H9 (cell line): ENCODE measurements at regions not wholly inside any gene's neighbourhood (a gene's known extent, or its start where the extent isn't known, plus 50 kb on each side); places are given as distances from the start of the nearest gene placed in this dataset.

Source experiments
- DNase-seq: peaks from one replicate; pipeline ENCODE4 v3.0.0-alpha.2; 2017
- H2AFZ ChIP-seq: one replicate; pipeline ENCODE4 v1.6.1; 2013; ENCODE audit warnings: mild to moderate bottlenecking, low read length, control low read depth, moderate library complexity
- H2AK5ac ChIP-seq: 2 replicates; pipeline ENCODE4 v1.6.1; 2013; ENCODE audit warnings: low read length, control low read depth, mixed read lengths; ENCODE audit not compliant: insufficient read length
- H2BK120ac ChIP-seq: one replicate; pipeline ENCODE4 v1.6.1; 2013; ENCODE audit warnings: low read depth, mild to moderate bottlenecking, low read length, control low read depth, inconsistent platforms; ENCODE audit not compliant: poor library complexity, severe bottlenecking
- H2BK12ac ChIP-seq: 2 replicates; pipeline ENCODE4 v1.6.1; 2013; ENCODE audit warnings: low read length, control low read depth, mixed read lengths, low read depth; ENCODE audit not compliant: insufficient read length
- H2BK15ac ChIP-seq: 2 replicates; pipeline ENCODE4 v1.6.1; 2013; ENCODE audit warnings: low read depth, low read length, control low read depth
- H2BK20ac ChIP-seq: one replicate; pipeline ENCODE4 v1.6.1; 2013; ENCODE audit warnings: low read depth, mild to moderate bottlenecking, low read length, control low read depth, inconsistent platforms; ENCODE audit not compliant: poor library complexity, severe bottlenecking
- H2BK5ac ChIP-seq: 2 replicates; pipeline ENCODE4 v1.6.1; 2013; ENCODE audit warnings: low read length, control low read depth, mixed read lengths; ENCODE audit not compliant: insufficient read length
- H3K14ac ChIP-seq: 2 replicates; pipeline ENCODE4 v1.6.1; 2013; ENCODE audit warnings: low read length, control low read depth; ENCODE audit not compliant: insufficient read depth
- H3K18ac ChIP-seq: 2 replicates; pipeline ENCODE4 v1.6.1; 2013; ENCODE audit warnings: low read depth, mild to moderate bottlenecking, mixed read lengths, low read length, control low read depth; ENCODE audit not compliant: insufficient read length
- H3K23ac ChIP-seq: 2 replicates; pipeline ENCODE4 v1.6.1; 2013; ENCODE audit warnings: low read length, control low read depth, mixed read lengths, low read depth; ENCODE audit not compliant: insufficient read length
- H3K23me2 ChIP-seq: 2 replicates; pipeline ENCODE4 v1.6.1; 2013; ENCODE audit warnings: low read depth, mild to moderate bottlenecking, mixed read lengths, low read length, control low read depth; ENCODE audit not compliant: insufficient read length, poor library complexity, severe bottlenecking
- H3K27ac ChIP-seq: 2 replicates; pipeline ENCODE4 v1.5.1; 2013; ENCODE audit warnings: low read length, control low read depth, mixed read lengths, low read depth; ENCODE audit not compliant: insufficient read length
- H3K27me3 ChIP-seq: 2 replicates; pipeline ENCODE4 v1.6.1; 2013; ENCODE audit warnings: low read length, control low read depth, inconsistent platforms; ENCODE audit not compliant: insufficient read depth
- H3K4ac ChIP-seq: 2 replicates; pipeline ENCODE4 v1.6.1; 2013; ENCODE audit warnings: low read depth, mild to moderate bottlenecking, control low read depth, inconsistent platforms, low read length, moderate library complexity
- H3K4me1 ChIP-seq: 2 replicates; pipeline ENCODE4 v1.6.1; 2013; ENCODE audit warnings: low read length, control low read depth, inconsistent platforms; ENCODE audit not compliant: insufficient read depth
- H3K4me2 ChIP-seq: 2 replicates; pipeline ENCODE4 v1.6.1; 2013; ENCODE audit warnings: low read length, control low read depth, mixed read lengths; ENCODE audit not compliant: insufficient read length, insufficient read depth
- H3K56ac ChIP-seq: 2 replicates; pipeline ENCODE4 v1.6.1; 2013; ENCODE audit warnings: low read depth, mild to moderate bottlenecking, mixed read lengths, low read length, control low read depth; ENCODE audit not compliant: insufficient read length
- H3K79me1 ChIP-seq: 2 replicates; pipeline ENCODE4 v1.6.1; 2013; ENCODE audit warnings: low read depth, mild to moderate bottlenecking, moderate library complexity, low read length, control low read depth, inconsistent platforms; ENCODE audit not compliant: insufficient read depth, poor library complexity, severe bottlenecking
- H3K79me2 ChIP-seq: 2 replicates; pipeline ENCODE4 v1.6.1; 2013; ENCODE audit warnings: low read length, control low read depth, inconsistent platforms; ENCODE audit not compliant: insufficient read depth
- H3K9ac ChIP-seq: 2 replicates; pipeline ENCODE4 v1.6.1; 2013; ENCODE audit warnings: low read length, control low read depth, mixed read lengths; ENCODE audit not compliant: insufficient read length; ENCODE audit errors: extremely low read depth
- H3K9me3 ChIP-seq: one replicate; pipeline ENCODE4 v1.6.1; 2013; ENCODE audit warnings: low read depth, low read length, inconsistent platforms; ENCODE audit not compliant: control insufficient read depth
- H3T11ph ChIP-seq: one replicate; pipeline ENCODE4 v1.6.1; 2013; ENCODE audit warnings: mild to moderate bottlenecking, low read length, control low read depth, inconsistent platforms
- H4K20me1 ChIP-seq: one replicate; pipeline ENCODE4 v1.6.1; 2013; ENCODE audit not compliant: control insufficient read depth, insufficient read length, insufficient read depth
- H4K5ac ChIP-seq: 2 replicates; pipeline ENCODE4 v1.6.1; 2013; ENCODE audit warnings: low read depth, mild to moderate bottlenecking, mixed read lengths, low read length, control low read depth; ENCODE audit not compliant: insufficient read length
- H4K8ac ChIP-seq: replicated peaks from 2 replicates; pipeline ENCODE4 v1.6.1; 2013; ENCODE audit warnings: low read length, control low read depth, mixed read lengths, low read depth; ENCODE audit not compliant: insufficient read length
- H4K91ac ChIP-seq: 2 replicates; pipeline ENCODE4 v1.6.1; 2013; ENCODE audit warnings: low read depth, mild to moderate bottlenecking, moderate library complexity, mixed read lengths, low read length, control low read depth; ENCODE audit not compliant: insufficient read length
- H3K27ac Mint-ChIP-seq, 3 experiments: 2 replicates in 2 of 3; 3 replicates in 1 of 3; pipeline ENCODE4 v1.8.0; 2020 to 2021; ENCODE audit warnings: mixed read lengths in 3 of 3, mild to moderate bottlenecking in 1 of 3, moderate library complexity in 1 of 3
- H3K27me3 Mint-ChIP-seq: 2 replicates; pipeline ENCODE4 v1.8.0; 2021; ENCODE audit warnings: low read depth, mild to moderate bottlenecking, moderate library complexity, mixed read lengths
- H3K36me3 Mint-ChIP-seq, 3 experiments: 2 replicates in 2 of 3; 3 replicates in 1 of 3; pipeline ENCODE4 v1.8.0; 2020 to 2021; ENCODE audit warnings: low read depth in 3 of 3, mixed read lengths in 3 of 3; ENCODE audit not compliant: insufficient read depth in 1 of 3
- H3K4me1 Mint-ChIP-seq, 2 experiments: 2 replicates each; pipeline ENCODE4 v1.8.0; 2020; ENCODE audit warnings: mixed read lengths in 2 of 2
- H3K4me3 Mint-ChIP-seq, 2 experiments: 2 replicates in 1 of 2; 3 replicates in 1 of 2; pipeline ENCODE4 v1.8.0; 2020 to 2021; ENCODE audit warnings: mild to moderate bottlenecking in 2 of 2, mixed read lengths in 2 of 2, moderate library complexity in 1 of 2
- H3K9me3 Mint-ChIP-seq, 2 experiments: 2 replicates in 1 of 2; 3 replicates in 1 of 2; pipeline ENCODE4 v1.8.0; 2020; ENCODE audit warnings: mild to moderate bottlenecking in 2 of 2, mixed read lengths in 2 of 2, moderate library complexity in 1 of 2
- CTCF ChIP-seq: fragments of 200-600 bp; sonication (generic); conservative IDR thresholded peaks from 3 replicates; pipeline ENCODE4 v1.8.0; 2021; ENCODE audit warnings: antibody characterized with exemption, mild to moderate bottlenecking
- WGBS: extraction: QIAGEN DNeasy Blood & Tissue Kit; methylation state at CpG from one replicate; pipeline ENCODE4 v1.1.7; 2013; ENCODE audit warnings: missing lambda C conversion rate, low lambda C conversion rate, mixed read lengths; ENCODE audit not compliant: insufficient read length; ENCODE audit errors: extremely low coverage; 5-methylcytosine and 5-hydroxymethylcytosine counted together

GRCh38 chr1:83571536-83571935 is 427.4 kb downstream of the TTLL7 start:
- H2BK120ac ChIP-seq = no peak overlapping the region
- H2BK5ac ChIP-seq = no peak overlapping the region
- H3K4me2 ChIP-seq = no peak overlapping the region
- no peak overlapping the region for H3K9ac ChIP-seq
- H2BK12ac ChIP-seq = no peak overlapping the region
- H2BK15ac ChIP-seq = no peak overlapping the region
- H3K27ac ChIP-seq = no peak overlapping the region
- H3K9me3 ChIP-seq = no peaks in the 10 kb centered on the region
- no peak overlapping the region for H3T11ph ChIP-seq
- peaks cover 17 to 18% of the 10 kb centered on the region in 2 experiments for H3K4me1 Mint-ChIP-seq
- H3K23me2 ChIP-seq = no peaks in the 10 kb centered on the region
- no peak overlapping the region for H3K27ac Mint-ChIP-seq
- H4K8ac ChIP-seq = no peak overlapping the region
- no peaks in the 10 kb centered on the region for H3K9me3 Mint-ChIP-seq
- H4K20me1 ChIP-seq = no peaks in the 10 kb centered on the region
- H3K79me1 ChIP-seq = no peaks in the 10 kb centered on the region
- H3K27me3 Mint-ChIP-seq = no peaks in the 10 kb centered on the region; the same call in 1 of the 2 replicates
- H4K91ac ChIP-seq = no peak overlapping the region
- no peaks in the 10 kb centered on the region for H3K27me3 ChIP-seq
- TF ChIP-seq CTCF = no peak
- H3K4me3 Mint-ChIP-seq = no peak overlapping the region
- no peak for DNase-seq
- no peak overlapping the region for H3K18ac ChIP-seq
- no peak overlapping the region for H3K4ac ChIP-seq
- H3K36me3 Mint-ChIP-seq = no peaks in the 10 kb centered on the region
- H3K4me1 ChIP-seq = peaks cover 8% of the 10 kb centered on the region
- no peaks in the 10 kb centered on the region for H3K79me2 ChIP-seq
- no peak overlapping the region for H3K23ac ChIP-seq
- no peak overlapping the region for H2AK5ac ChIP-seq
- H3K14ac ChIP-seq = no peak overlapping the region
- no peak overlapping the region for H2BK20ac ChIP-seq
- no peak overlapping the region for H4K5ac ChIP-seq
- WGBS = no CpG with 5 or more reads among the region's 3 CpGs
- no peak overlapping the region for H2AFZ ChIP-seq
- no peak overlapping the region for H3K56ac ChIP-seq
